GM21423 (cell line): ENCODE measurements at regions not wholly inside any gene's neighbourhood (a gene's known extent, or its start where the extent isn't known, plus 50 kb on each side); places are given as distances from the start of the nearest gene placed in this dataset.

ENCODE experiments used
- ATAC-seq: cut with Tn5 transposase; IDR thresholded peaks from one replicate; pipeline ENCODE4 v1.9.1; 2021; ENCODE audit warnings: mild to moderate bottlenecking, moderate library complexity; ENCODE audit not compliant: unreplicated experiment

- ATAC-seq = no peak
Observed at GRCh38 chr2:109070290-109070689, 58.7 kb upstream of the SH3RF3 start.

- ATAC-seq = no peak
Observed at GRCh38 chr2:109069331-109070194, 59.4 kb upstream of the SH3RF3 start.

DNA sequence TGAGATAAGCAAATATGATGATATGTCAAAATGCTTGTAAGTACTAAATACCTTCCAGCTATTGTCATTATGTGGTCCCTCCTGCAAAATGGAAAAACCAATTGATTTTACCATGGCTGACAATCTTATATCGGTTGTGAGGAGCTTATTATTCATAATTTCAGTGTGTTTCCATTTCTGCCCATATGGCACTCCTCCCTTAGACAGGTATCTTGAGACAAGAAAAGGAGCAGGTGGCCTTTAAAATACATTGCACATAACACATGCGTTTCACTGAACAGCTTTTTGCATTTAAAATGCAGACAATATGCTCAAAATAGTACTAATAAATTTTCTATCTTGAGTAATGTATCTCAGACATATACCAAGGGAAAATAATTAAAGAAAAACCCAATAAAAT lies 60.2 kb upstream of the SH3RF3 start:
- no peak for ATAC-seq

DNA sequence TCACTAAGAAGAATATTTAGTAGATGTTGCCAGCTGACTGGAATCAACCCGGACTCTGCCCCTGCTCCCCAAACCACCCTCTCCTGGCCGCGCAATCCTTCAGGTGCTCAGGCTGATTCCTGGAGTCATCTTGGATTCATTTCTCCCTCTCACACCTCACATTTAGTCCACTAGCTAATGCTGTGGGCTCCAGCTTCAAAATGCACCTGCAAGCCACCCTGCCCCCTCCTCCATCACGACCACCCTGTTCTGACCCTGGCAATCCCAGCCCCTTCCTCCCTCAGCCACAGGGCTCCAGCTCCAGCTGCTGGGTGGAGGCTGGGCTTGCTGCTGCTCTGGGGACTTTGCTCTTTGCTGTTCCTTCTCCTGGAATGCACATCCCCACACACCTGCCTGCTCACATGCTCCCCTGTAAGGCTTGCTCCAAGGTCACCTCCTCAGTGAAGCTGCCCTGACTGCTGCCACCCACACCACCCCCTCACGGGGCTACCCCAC lies 61.3 kb upstream of the SH3RF3 start:
- no peak for ATAC-seq

DNA sequence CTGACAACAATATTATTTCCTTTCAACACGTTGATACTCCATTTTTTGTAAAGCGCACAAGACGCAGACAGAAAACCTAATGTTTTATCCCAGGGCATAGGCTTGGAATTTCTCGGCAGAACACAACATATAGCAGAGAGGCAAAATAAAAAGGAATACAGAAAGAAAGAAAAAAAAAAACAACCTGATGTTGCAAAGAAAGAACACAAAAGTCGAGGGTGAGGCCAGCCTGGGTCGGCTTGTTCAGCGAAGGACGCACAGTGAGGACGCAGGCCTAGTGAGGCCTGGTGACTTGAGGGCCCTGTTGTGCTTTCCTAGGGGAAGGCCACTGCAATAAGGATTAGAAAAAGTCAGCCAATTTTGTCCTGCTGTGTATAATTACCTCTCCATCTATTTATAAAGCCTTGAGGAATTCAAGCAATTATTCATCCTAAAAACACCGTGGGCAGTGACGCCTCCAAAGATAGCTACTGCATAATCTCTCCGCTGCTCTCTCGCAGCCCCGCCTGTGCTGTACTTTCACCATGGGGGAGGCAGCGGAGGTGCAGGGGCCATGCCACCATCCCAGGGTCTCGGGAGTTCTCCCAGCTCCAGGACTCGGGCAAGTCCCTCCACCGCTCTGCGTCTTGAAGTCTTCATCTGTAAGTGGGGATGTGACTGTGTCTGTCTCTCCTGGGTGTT lies 61.9 kb upstream of the SH3RF3 start:
- ATAC-seq = no peak

- no peak for ATAC-seq
Observed at GRCh38 chr2:109066501-109066900, 62.5 kb upstream of the SH3RF3 start.

- no peak for ATAC-seq
Observed at GRCh38 chr2:109065391-109065734, 63.6 kb upstream of the SH3RF3 start.

- ATAC-seq = no peak
Observed at GRCh38 chr2:109064660-109065390, 64.2 kb upstream of the SH3RF3 start.

DNA sequence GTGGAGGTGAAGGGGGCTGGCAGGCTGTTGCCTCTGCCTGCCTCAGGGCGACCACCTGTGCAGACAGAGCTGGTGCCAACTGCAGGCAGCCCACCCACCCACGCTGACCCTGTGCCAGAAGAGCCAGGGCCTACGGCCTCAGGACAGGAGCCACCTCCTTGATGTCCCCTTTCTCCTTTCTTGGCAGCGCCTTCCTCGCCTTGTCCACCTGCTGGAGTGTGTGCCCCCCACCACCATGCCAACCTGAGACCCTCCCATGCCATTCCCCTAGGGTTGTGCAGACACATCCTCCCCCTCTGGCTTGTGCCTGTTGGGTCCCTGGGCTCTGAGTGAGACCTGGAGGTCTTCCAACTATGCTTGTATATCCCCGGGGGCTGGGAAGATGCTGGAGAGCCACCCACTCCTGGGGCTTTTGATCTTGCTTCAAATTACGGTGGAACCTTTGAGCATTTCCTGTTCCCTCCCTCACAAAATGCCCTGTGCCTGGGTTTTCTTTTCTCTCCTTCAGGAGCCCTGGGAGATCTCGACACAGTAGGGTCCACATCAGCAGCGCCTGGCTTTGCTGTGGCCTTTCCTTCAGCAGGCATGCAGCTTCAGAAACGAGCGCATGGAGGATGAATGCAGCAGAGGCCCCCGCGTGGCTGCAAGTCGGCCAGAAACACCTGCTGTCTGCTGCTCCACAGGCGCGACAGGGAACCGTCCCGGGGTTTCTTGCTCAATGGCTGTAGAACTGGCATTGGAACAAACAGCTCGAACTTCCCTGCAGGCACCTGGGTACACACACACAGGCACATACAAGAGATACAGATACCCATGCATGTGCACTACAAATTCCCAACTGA lies 65.9 kb upstream of the SH3RF3 start:
- no peak for ATAC-seq

DNA sequence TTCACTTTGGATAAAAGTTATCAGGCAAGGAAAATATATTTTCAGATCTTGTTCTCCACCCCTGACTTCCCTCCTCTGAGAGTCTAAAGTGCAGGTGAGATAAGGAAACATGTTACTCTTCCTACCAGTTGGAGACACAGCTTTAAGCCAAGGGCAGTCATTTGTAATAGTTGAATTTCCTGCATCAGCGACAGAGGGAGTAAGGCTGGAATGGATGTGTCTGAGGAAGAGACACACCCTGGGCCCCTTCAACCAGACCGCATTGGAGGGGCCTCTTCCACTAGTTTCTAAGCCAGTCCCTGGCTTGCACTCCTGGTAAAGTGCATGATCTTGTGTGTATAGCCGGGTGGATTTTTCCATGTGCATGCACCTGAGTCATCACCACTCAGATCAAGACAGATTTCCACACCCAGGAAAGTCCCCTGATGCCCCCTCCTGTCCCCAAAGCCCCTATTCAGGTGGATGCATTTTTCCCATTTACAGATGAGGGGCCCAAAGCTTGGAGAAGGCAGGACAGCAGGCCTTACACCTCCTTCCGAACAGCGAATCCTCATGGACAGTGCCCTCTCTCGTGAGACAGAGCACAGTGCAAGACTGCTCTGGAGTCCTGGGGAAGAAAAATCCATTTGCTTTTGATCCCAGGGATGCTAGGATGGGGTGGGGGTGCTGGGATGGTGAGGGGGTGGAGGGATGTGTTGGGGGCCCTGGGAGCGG lies 66.7 kb upstream of the SH3RF3 start:
- ATAC-seq = no peak

GRCh38 chr2:109061736-109062135 lies 67.3 kb upstream of the SH3RF3 start:
- no peak for ATAC-seq

DNA sequence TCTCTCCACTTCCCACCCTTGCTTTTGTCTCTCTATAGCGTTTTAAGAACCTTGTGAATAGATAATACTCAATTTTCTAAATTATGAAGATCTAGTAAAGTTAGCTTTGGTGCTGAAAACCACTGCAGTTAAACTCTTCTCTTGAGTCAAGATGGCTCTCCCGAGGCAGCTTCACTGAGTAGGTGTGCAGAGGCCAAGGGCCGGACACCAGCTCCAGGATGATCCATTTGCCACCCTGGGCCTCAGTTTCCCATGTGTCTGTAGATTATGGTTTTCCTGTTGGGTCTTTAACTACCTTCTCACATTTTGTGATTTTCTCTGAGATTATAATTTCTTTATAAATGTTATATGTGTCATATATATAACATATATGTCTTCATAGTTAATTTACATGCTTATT lies 68.5 kb upstream of the SH3RF3 start:
- no peak for ATAC-seq

DNA sequence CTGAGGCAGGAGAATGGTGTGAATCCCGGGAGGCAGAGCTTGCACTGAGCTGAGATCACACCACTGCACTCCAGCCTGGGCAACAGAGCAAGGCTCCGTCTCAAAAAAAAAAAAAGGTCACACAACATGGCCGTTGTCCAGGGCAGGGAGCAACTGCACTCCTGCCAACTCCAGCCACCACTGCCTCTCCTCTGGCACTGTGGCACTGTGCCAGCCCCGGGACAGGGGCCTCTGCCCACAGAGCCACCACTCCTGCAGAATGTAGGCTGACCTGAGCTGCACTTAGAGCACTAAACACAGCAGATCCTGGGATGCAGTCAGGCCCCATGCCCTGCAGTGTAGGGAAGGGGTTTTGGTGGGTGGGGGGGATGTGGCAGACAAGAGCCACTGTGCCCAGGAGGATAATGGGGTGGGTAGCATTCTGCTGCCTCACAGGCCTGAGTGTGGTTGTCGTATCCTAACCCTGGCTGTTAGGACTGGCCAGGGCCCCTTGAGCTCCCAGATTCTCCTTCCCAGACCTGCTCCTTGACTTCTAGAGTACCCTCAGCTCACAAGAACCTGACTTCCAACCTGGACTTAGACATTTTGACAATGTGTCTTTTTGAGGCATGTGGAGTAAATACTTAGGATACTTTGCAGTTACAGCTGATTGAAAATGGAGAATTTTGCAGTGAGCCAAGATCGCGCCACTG lies 69.4 kb upstream of the SH3RF3 start:
- ATAC-seq = no peak

DNA sequence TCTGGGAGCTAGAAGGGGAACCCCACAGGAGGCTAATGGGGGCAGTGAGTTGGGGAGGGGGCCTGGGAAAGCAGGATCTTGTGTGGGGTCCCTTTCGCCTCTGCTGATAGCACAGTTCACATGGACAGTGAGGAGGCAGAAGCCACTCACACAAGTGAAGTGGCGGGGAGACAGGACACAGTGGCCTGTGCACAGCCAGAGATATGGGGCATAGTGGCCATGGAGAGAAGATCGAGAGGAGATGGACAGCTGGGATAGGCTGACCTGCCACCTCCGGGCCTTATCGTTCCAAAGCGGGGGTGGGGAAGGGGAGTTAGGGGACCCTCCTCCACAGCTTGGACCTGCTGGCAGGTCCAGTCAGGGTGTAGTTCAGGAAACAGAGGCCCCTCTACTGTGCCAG lies 69.8 kb upstream of the EDAR start:
- ATAC-seq = no peak

DNA sequence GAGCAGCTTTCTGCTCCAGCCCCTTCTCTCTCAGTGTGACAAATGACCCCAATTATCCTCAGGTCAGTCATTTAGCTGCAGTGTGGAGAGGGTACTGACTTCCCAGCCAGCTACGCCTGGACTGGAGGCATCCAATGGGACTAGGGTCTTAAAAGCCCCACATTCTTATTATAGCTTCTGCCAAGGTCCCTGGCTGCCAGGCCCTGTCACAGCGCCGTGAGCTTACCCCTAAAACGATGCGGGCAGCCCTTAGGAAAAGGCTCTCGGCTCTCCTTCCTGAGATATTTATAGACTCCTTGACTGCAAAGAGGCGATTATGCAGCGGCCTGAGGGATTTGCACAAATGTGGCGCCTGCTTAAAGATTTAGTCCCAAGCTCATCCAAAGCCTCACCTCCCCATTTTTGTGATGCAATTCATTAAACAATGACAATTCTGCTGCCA lies 69.2 kb upstream of the EDAR start:
- no peak for ATAC-seq

- ATAC-seq = no peak
Observed at GRCh38 chr2:109057686-109058085, 68.7 kb upstream of the EDAR start.

- no peak for ATAC-seq
Observed at GRCh38 chr2:109055435-109055834, 66.4 kb upstream of the EDAR start.

DNA sequence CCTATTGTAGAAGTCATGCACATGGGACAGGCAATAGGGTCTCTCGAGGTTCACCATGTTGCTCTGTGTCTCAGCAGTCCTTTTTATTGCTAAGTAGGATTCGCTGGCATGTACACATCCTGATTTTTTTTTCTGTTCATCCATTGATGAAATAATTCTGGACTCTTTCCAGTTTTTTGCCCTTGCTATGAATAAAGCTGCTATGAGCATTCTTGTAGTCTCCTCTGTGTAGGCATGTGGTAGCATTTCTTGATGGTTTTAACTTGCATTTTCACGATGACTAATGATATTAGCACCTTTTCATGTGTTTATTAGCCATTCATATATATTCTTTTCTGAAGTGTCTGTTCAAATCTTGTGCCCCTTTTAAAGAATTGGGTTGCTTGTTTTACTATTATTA lies 65.8 kb upstream of the EDAR start:
- no peak for ATAC-seq

GRCh38 chr2:109053716-109054115 lies 64.7 kb upstream of the EDAR start:
- ATAC-seq = no peak

DNA sequence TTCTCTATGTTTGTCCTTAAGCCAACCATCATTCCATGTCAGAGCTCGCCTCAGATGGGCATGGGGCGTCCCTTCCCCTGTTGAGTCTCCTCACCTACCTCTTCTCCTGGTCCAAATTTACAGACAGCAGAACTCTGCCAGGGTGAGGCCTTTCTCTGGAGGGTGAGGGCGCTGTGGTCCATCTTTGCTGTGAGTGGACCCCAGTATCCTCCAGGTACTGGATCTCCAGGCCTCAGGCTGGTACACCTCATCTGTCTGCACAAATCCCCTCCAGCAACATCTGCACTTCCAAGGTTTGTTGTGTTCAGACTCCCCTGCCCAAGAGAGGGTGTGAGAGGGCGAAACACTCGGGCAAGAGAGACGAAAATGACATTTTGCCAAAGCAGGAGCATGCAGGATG lies 63.9 kb upstream of the EDAR start:
- no peak for ATAC-seq
